Esophagus muscularis mucosa (tissue), 4 donors: ENCODE measurements at regions not wholly inside any gene's neighbourhood (a gene's known extent, or its start where the extent isn't known, plus 50 kb on each side); places are given as distances from the start of the nearest gene placed in this dataset.

Experiments
- DNase-seq: peaks from one replicate; pipeline ENCODE4 v3.0.0-alpha.2; 2017; ENCODE audit errors: extremely low spot score
- H3K27ac ChIP-seq, 4 donors: fragments of 200-600 bp; sonication (generic); replicated peaks in 1 of 4; 1 replicate in 3 of 4; 2 replicates in 1 of 4; pipeline ENCODE4 v1.5.1; 2016 to 2019; ENCODE audit warnings: mild to moderate bottlenecking in 1 of 4
- H3K27me3 ChIP-seq, 4 donors: fragments of 200-600 bp; sonication (generic); one replicate each; pipeline versions ENCODE4 v1.5.1 to v1.6.0; 2016 to 2019
- H3K36me3 ChIP-seq, 4 donors: fragments of 200-600 bp; sonication (generic); one replicate each; pipeline ENCODE4 v1.5.1; 2016 to 2019
- H3K4me1 ChIP-seq, 4 donors: fragments of 200-600 bp; sonication (generic); one replicate each; pipeline ENCODE4 v1.5.1; 2016 to 2019
- H3K4me3 ChIP-seq, 4 donors: fragments of 200-600 bp; sonication (generic); 1 replicate in 2 of 4; 2 replicates in 2 of 4; pipeline ENCODE4 v1.5.1; 2016 to 2019; ENCODE audit warnings: mild to moderate bottlenecking in 4 of 4, moderate library complexity in 1 of 4
- H3K9me3 ChIP-seq, 4 donors: fragments of 200-600 bp; sonication (generic); 1 replicate in 3 of 4; 2 replicates in 1 of 4; pipeline ENCODE4 v1.5.1; 2016 to 2019
- EP300 ChIP-seq: sonication (generic); formaldehyde crosslinking; IDR thresholded peaks from one replicate; pipeline ENCODE4 v1.6.1; 2017; ENCODE audit warnings: antibody characterized with exemption
- POLR2A ChIP-seq: fragments of 450-650 bp; IDR thresholded peaks from one replicate; pipeline ENCODE4 v1.6.1; 2017; ENCODE audit warnings: antibody characterized with exemption, moderate library complexity, mild to moderate bottlenecking, low read depth
- POLR2AphosphoS5 ChIP-seq, 2 donors: sonication (generic); formaldehyde crosslinking; IDR thresholded peaks; one replicate each; pipeline ENCODE4 v1.6.1; 2017; ENCODE audit warnings: antibody characterized with exemption in 2 of 2
- WGBS: methylation state at CpG from one replicate; pipeline ENCODE4 v1.1.5; 2018; 5-methylcytosine and 5-hydroxymethylcytosine counted together
- intact Hi-C: fragments of 100-400 bp; cut with DNase I; formaldehyde crosslinking; loops from one replicate; pipeline ENCODE4 v1.15.1; 2023
- TF ChIP-seq, protein P1 (sequence below), 3 experiments: fragments of 200-600 bp in 2 of 3; fragments of 450-650 bp in 1 of 3; sonication (generic) in 2 of 3; IDR thresholded peaks; one replicate each; pipeline ENCODE4 v1.5.1; 2017 to 2019; ENCODE audit warnings: antibody characterized with exemption in 3 of 3, mild to moderate bottlenecking in 2 of 3, moderate library complexity in 1 of 3

DNA sequence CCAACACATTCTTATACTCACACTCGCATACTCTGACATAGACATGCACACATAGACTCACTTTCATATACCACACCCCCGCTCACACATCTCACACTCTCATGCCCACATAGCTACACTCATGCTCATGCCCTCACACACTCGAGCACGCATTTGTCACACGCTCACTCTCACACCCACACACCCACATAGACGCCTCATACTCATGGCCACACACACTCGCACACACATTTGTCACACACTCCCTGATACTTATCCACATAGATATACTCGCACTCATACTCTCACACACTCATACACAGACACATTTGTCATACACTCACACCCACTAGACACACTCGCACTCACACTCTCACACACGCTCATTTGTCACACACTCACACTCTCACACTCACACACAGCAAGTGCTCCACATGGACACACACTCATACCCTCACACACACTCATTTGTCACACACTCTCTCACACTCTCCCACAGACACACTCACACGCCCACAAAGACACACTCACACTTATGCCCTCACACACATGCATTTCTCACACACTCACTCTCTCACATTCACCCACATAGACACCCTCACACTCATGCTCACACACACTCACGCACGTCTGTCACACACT is 50.9 kb downstream of the TNP1 start:
- H3K4me1 ChIP-seq: peaks cover 7 to 20% (median 17%) of the 10 kb centered on the region in 4 donors
- DNase-seq: no peak
- H3K27me3 ChIP-seq: no peaks in the 10 kb centered on the region
- no peak overlapping the region for H3K27ac ChIP-seq
- no peaks in the 10 kb centered on the region for H3K9me3 ChIP-seq
- no peak overlapping the region for H3K4me3 ChIP-seq
- H3K36me3 ChIP-seq: no peaks in the 10 kb centered on the region
- TF ChIP-seq POLR2A (no peak), EP300 (no peak), POLR2AphosphoS5 (IDR thresholded peaks at IDR 0.05) (no peak)
- TF ChIP-seq, protein P1, sequence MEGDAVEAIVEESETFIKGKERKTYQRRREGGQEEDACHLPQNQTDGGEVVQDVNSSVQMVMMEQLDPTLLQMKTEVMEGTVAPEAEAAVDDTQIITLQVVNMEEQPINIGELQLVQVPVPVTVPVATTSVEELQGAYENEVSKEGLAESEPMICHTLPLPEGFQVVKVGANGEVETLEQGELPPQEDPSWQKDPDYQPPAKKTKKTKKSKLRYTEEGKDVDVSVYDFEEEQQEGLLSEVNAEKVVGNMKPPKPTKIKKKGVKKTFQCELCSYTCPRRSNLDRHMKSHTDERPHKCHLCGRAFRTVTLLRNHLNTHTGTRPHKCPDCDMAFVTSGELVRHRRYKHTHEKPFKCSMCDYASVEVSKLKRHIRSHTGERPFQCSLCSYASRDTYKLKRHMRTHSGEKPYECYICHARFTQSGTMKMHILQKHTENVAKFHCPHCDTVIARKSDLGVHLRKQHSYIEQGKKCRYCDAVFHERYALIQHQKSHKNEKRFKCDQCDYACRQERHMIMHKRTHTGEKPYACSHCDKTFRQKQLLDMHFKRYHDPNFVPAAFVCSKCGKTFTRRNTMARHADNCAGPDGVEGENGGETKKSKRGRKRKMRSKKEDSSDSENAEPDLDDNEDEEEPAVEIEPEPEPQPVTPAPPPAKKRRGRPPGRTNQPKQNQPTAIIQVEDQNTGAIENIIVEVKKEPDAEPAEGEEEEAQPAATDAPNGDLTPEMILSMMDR (IDR thresholded peaks at IDR 0.05): no peak
- intact Hi-C loops: no loop called here
- 89% methylated on average over 13 of the region's 13 CpGs for WGBS

DNA sequence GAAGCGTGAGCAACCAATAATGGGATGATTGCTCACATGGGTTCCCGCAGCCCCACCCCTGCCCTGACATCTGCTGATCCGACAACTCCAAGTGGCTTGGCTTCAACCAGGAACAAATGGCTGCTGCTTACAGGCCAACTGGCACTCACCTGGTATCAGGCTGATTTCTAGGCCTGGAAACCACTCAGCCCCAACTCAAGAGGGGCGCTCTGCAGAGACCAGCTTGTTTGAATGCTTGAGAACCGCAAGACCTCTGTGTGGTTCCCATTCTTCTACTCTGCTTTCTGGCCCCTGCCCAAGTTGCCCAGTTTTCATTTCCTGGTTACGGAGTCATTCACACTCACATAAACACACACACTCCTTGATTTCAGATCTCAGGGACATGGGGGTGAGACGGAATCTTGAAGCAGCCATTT is 52.0 kb downstream of the TNP1 start:
- intact Hi-C loops: no loop called here

DNA sequence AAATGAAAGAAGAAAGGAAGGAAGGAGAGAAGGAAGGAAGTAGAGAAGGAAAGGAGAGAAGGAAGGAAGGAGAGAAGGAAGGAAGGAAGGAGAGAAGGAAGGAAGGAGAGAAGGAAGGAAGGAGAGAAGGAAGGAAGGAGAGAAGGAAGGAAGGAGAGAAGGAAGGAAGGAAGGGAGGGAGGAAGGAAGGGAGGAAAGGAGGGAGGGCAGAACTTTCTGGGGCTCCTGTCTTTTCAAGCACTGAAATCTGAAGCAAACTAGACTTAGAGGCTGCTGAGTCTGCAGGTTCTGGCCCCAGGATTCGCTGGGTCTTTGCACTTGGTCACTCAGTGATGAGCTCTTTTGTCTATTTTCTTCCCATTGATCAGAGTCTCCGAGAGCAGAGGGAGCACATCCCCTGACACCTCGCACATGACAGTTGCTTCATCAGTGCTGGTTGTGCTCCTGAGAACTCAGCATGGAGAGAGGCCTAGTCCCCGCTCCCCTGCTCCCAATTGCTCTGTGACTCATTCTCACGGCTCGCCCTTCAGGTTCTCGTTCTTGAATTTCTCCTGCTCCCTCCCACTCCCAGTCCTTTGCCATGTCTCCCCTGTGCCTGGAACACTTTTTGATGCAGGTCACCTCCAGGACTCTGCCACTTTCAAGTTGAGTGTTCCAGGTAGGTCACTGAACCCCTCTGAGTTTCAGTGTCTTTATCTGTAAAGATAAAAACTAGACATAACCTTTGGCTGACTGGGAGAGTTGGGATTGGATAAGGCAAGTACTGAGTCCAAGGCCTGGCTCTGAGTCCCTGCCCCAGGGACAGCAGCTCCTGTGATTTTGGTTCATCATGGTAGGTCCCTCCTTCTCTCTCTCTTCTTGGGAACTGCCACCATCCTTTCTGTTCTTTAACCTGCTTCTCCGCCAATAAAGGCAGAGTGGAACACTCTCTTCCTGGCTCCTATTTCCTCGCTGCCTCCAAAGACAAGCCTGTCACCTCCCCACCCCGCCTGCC is 55.2 kb downstream of the TNP1 start:
- no peak overlapping the region for H3K4me3 ChIP-seq
- peaks cover 22 to 44% (median 33%) of the 10 kb centered on the region in 4 donors for H3K4me1 ChIP-seq
- H3K36me3 ChIP-seq: no peaks in the 10 kb centered on the region
- intact Hi-C loops: no loop called here
- peak overlapping the region in 3 of 4 donors; percentile 14 to 31 (median 22) for H3K27ac ChIP-seq
- 78% methylated on average over 10 of the region's 10 CpGs for WGBS
- H3K27me3 ChIP-seq: no peaks in the 10 kb centered on the region
- TF ChIP-seq, protein P1 (IDR thresholded peaks at IDR 0.05): no peak
- no peak for TF ChIP-seq EP300
- TF ChIP-seq POLR2A: no peak
- TF ChIP-seq POLR2AphosphoS5 (IDR thresholded peaks at IDR 0.05): peak; percentile 13 to 34
- no peaks in the 10 kb centered on the region for H3K9me3 ChIP-seq
- DNase-seq: no peak

More for the DNA sequence above, 52.0 kb downstream of the TNP1 start:
- Histone ChIP-seq H3K9me3 (no peaks in the 10 kb centered on the region), H3K27ac (no peak overlapping the region), H3K27me3 (no peaks in the 10 kb centered on the region), H3K4me1 (peaks cover 11 to 28% (median 20%) of the 10 kb centered on the region in 4 donors), H3K4me3 (no peak overlapping the region), H3K36me3 (no peaks in the 10 kb centered on the region)
- 82% methylated on average over 6 of the region's 7 CpGs for WGBS
- TF ChIP-seq EP300 (no peak), POLR2AphosphoS5 (IDR thresholded peaks at IDR 0.05) (no peak), POLR2A (no peak)
- TF ChIP-seq, protein P1 (IDR thresholded peaks at IDR 0.05): no peak
- DNase-seq: no peak

DNA sequence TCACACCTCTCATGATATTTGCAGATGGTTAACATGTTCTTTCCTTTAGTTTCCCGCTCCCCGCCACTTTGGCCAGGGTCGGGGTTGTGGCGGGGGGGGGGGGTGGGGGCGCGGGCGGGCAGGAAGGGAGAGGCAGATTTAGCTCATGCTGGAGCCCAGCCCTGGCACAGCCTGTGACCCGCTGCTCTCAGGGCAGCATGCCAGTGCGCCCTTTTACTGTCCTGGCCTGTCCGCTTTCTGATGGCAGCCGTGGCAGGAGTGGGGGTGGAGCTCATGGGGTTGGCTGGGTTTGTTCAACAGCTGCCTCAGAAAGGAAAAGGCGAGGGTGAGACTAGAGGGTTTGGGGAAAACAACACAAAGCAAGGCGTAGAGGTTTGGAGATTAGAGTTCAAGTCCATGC is 56.1 kb downstream of the TNP1 start:
- H3K27ac ChIP-seq: peak overlapping the region in 1 of 4 donors; percentile 18
- WGBS: 87% methylated on average over 8 of the region's 13 CpGs
- peaks cover 22 to 44% (median 31%) of the 10 kb centered on the region in 4 donors for H3K4me1 ChIP-seq

More for the DNA sequence above, 56.1 kb downstream of the TNP1 start:
- Histone ChIP-seq H3K27me3 (no peaks in the 10 kb centered on the region), H3K9me3 (no peaks in the 10 kb centered on the region), H3K36me3 (no peaks in the 10 kb centered on the region), H3K4me3 (no peak overlapping the region)
- intact Hi-C loops: no loop called here
- no peak for DNase-seq
- TF ChIP-seq POLR2AphosphoS5 (IDR thresholded peaks at IDR 0.05) (no peak), POLR2A (no peak), EP300 (no peak)
- TF ChIP-seq, protein P1 (IDR thresholded peaks at IDR 0.05): no peak
